GM18511 (cell line): ENCODE measurements at regions not wholly inside any gene's neighbourhood (a gene's known extent, or its start where the extent isn't known, plus 50 kb on each side); places are given as distances from the start of the nearest gene placed in this dataset.

Experiments used
- ATAC-seq: cut with Tn5 transposase; IDR thresholded peaks from one replicate; pipeline ENCODE4 v1.9.1; 2021; ENCODE audit warnings: mild to moderate bottlenecking, moderate library complexity; ENCODE audit not compliant: unreplicated experiment

DNA sequence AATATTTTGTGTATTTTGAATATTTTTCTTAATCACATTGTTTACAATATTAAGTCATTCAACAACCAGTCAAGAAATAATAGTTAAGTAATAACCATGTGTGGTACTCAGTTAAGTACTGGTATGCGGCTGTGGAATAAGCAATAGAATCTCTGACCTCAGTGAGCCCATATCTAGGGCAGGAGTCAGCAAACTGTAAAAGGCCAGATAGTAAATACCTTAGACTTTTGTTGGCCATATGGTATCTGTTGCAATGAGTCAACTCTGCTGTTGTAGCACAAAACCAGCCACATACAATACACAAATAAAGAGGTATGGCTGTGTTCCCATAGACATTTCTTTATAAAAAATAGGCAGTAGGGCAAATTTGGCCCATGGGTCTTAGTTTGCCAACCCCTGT is 311.6 kb upstream of the SEMA3A start:
- no peak for ATAC-seq

- ATAC-seq = no peak
Observed at GRCh38 chr7:84502239-84502638, 307.6 kb upstream of the SEMA3A start.

DNA sequence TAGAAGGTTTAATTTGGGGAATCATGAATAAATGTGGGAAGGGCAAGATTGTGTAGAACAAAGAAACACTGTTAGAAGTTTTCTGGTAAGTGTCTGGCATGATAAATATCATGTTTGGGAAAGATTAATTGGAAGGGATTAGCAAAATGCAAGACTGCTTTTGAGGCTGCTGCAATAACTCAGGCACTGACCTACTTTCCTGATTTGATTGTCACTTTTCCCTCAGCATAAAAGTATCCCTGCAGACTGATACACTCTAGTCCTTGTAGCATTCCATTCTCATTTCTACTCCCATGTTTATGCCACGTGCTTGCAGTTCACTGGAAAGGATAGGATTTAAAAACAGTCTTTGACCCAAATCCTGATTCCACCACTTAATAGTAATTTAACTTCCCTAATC is 303.3 kb upstream of the SEMA3A start:
- no peak for ATAC-seq

DNA sequence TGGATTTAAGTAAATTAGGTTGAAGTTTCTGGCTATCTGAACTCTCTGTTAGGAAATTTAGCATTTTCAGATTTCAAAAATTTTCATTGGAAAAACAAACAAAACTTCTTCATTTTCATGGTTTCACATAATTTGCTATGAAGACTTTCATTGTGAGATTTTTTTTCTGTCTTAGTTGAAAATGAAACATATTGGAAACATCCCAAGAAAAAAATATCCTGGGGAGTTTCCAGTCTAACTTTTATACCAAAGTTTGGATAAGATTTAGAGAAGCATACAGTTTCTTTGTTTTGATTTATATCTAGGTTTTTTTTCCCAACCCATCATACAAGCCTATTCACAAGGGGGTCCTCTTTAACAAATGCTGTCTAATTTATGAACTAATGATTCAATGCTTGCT is 300.5 kb upstream of the SEMA3A start:
- ATAC-seq = no peak

DNA sequence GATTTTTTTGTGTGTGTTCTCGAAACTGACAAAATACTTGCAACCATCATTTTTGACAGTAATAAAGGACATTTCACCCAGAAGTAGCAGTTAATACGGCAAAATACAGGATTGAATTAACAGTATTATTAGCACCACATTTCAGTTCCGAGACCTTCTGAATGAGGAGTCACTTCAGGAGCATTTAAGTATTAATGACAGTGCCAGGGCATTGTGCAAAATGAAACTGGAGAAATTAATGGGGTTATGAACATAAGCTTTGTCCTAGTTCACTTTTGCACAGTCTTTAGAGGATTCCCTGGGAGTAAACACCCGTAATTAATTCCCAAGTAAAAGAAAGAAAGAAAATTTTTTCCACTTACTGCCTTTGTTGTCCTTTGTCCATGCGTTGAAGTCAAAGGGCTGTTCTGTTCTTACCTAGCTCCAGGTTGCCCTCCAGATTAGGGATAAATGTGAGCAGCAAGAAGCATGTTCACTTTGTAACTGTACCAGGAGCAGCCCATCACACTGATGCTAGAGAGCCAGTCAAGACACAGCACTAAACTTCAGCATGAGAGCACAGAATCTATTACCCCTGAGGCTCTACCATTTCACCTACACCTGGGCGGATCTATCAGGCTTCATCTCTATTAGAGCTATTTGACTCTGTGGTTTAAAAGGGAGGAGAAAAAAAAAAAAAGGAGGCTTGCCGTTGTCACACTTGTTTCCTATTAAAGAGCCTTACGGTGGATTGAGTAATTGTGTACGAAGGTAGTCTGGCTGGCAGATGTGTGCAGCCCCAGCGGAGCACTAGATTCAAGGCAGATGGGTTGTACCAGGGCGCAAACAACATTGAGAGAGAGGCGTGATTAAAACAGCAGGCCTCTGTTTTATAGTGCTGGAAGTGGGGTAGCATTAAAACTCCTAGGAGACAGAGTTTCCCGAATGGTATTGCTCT is 297.8 kb upstream of the SEMA3A start:
- ATAC-seq = no peak

DNA sequence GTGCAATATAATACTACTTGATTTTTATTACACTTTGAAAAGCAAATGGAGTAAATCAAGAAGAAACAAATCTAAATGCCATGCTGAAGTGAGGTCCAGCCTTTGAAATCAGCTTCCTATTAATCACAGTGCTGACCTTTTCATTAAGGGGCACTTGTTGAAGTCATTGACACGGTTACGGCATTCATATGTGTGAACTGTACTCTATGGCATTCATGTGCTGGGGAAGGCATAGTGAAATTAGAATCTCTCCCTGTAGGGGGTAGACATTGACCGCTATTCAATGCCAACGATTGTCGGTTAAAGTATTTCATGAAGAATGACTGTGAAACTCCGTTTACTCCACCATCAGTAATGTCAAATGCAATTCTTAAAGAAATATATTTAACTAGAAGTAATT is 296.1 kb upstream of the SEMA3A start:
- ATAC-seq = no peak

DNA sequence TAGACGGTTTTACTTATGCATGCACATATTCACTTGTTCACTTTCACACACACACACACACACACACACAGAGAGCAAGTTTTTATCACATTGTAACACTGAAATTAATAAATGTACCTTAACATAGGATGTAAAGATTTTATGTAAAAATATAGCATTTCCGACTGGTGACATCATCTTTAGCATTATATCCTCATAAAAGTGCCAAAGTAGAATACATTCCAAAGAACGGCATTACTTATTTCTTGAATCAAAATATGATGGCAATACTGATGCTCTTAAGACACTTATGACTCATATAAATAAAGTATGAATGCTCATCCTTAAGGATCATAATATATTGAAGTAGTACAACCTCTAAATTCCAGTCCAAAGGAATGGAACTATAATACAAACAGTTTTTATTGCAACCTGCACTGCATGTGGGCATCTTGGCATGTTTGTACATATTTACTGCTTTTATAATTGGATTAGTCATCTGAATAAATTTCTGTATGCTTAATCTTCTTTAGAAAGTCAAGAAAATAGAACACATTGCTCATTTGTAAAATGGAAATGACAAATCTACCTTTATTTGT is 290.0 kb upstream of the SEMA3A start:
- no peak for ATAC-seq

- ATAC-seq = no peak
Observed at GRCh38 chr7:84482476-84482875, 287.9 kb upstream of the SEMA3A start.

DNA sequence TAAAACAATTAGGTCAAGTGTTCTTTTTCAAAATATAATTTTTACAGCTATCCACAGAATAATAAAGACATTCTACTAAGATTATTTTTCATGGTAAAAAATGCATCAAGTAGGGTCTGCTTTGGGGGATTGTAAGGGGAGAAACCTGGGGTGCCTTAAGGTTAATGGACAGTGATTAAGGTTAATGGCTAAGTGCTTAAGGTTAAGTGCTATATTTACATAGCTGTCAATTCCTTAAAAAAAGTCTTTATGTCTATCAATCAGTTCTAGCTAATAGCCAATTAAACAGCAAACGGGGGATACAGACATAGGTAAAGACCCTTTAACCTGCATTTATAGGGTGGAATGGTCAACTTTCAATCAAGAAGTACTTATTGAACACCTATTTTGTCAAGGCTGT is 284.5 kb upstream of the SEMA3A start:
- ATAC-seq = no peak

GRCh38 chr7:84477786-84478478 is 283.3 kb upstream of the SEMA3A start:
- ATAC-seq = no peak

- ATAC-seq = no peak
Observed at GRCh38 chr7:84474436-84474835, 279.8 kb upstream of the SEMA3A start.

DNA sequence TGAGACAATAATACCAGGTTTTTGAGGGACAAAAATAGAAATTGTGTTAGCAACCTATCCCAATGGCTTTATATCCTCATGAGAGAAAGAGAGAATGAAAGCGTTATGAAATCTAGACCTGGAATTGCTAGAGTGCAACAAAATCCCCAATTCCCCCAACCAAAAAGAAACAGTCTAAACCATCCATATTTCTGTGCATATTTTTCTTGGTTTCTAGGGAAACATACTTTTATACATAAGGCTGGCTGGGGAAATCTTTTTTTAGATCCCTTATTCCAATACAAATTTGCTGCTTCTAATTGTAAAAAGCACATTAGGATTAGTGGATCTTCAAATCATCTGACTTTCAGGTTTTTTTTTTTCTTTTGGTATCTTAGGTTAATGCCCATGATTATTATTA is 277.0 kb upstream of the SEMA3A start:
- ATAC-seq = no peak

DNA sequence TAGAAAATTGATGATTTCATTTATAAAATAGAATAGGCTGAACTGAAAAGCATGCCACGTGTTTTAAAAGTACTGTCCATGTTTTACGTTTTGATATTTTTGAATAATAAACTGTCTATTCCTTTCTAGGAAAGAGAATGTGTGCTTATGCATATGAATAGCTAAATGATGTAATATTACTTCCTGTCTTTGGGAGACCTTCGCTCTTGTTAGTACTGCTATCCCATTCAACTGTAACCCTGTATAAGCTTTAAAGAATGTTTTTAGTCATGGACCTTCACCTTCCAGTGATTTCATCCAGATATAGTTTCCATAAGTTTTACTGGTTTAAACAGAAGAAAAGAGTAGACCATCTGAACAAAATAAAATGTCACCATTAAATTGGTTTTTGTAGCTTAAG is 274.4 kb upstream of the SEMA3A start:
- ATAC-seq = no peak

GRCh38 chr7:84462259-84462658 is 267.7 kb upstream of the SEMA3A start:
- no peak for ATAC-seq

GRCh38 chr7:84461093-84461492 is 266.5 kb upstream of the SEMA3A start:
- no peak for ATAC-seq

DNA sequence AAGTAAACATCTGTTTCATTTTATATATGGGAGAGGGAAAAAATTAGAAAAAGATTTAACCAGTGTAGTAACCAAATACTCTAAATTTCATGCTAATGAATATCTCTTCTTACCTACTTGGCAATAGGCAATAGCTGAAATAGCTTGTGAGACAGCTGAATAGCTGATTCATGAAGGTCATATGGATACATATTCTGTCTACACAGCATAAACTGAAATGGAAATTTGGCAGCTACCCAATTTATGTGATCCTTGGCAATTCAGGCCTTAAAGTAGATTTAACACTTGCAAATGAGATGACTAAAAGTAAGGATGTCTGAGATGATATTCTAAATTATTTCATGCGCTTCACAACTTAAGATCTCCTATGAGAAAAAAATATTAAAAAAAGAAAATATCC is 261.2 kb upstream of the SEMA3A start:
- no peak for ATAC-seq

- ATAC-seq = no peak
Observed at GRCh38 chr7:84454174-84454959, 259.8 kb upstream of the SEMA3A start.

GRCh38 chr7:84452618-84453017 is 258.0 kb upstream of the SEMA3A start:
- ATAC-seq = no peak

DNA sequence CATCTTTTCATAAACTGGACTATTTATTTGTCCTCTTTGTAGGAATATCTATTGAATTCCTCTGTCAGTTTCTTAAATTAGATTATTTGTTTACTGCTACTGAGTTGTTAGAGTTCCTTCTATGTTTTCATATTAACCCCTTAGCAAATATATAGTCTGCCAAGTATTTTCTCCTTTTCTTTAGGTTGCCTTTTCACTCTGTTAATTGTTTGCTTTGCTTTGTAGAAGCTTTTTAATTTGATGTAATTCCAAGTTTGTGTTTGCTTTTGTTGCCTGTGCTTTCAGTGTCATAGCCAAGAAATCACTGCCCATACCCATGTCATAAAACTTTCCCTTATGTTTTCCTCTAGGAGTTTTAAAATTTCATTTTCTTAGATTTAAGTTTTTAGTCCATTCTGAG is 256.2 kb upstream of the SEMA3A start:
- no peak for ATAC-seq

DNA sequence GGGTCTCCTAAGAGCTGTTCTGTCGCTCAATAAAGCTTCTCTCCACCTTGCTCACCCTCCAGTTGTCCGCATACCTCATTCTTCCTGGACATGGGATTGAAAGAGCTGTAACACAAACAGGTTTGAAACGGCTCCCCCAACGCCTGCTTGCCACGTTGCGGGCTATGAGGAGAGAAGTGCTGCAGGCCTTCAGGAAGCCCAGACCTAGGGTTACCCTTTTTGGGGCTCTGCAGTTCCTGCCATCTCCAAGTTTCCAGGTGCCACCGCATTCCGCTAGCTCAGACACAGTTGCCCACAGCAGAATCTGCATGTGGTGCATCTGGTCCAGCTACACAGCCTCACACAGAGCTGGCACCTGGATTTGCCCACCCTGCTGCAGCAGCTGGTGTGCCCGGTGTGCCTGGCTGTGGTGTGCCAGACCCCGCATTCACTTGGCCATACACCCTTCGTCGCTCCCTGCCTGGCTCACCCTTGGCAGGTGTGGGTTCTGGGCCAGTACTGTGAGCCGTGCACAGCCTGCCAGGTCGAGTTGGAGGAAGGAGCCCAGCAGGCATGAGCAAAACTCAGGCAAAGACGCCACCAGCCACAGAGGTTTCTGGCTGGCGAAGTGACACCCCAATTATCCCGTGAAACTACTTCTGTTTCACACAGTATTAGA is 253.2 kb upstream of the SEMA3A start:
- ATAC-seq = no peak
